SK-N-SH (cell line): ENCODE measurements at regions not wholly inside any gene's neighbourhood (a gene's known extent, or its start where the extent isn't known, plus 50 kb on each side); places are given as distances from the start of the nearest gene placed in this dataset.

Experiments used
- CTCF ChIA-PET: fragments of 300-600, 350-600 bp; formaldehyde crosslinking; extraction: SDS; loops from one replicate; lab custom pipeline; 2021; lab: Yijun Ruan, JAX
- POLR2A ChIA-PET: fragments of 350-600 bp; sonication (Branson Sonifier 250); formaldehyde crosslinking; extraction: SDS; loops from one replicate; lab custom pipeline; 2020; ENCODE audit warnings: antibody characterized with exemption, inconsistent platforms; lab: Yijun Ruan, JAX
- DNase-seq: peaks from one replicate; pipeline ENCODE4 v3.0.0; 2012
- H2AFZ ChIP-seq: fragments of 200-600 bp; sonication (generic); 2 replicates; pipeline ENCODE4 v1.8.1; 2016; ENCODE audit warnings: antibody characterized with exemption, mild to moderate bottlenecking, low read depth
- H3F3A ChIP-seq: fragments of 200-600 bp; sonication (generic); replicated peaks from 2 replicates; pipeline ENCODE3; 2016; ENCODE audit warnings: antibody characterized with exemption, mild to moderate bottlenecking; ENCODE audit not compliant: insufficient read depth
- H3K27ac ChIP-seq, 2 experiments: fragments of 200-500 bp in 1 of 2; fragments of 200-600 bp in 1 of 2; sonication (Bioruptor generic) in 1 of 2; sonication (generic), shearing (Covaris generic) in 1 of 2; 2 replicates each; pipeline versions ENCODE4 v1.5.1 to v1.6.1; 2014 to 2016; ENCODE audit warnings: low read depth in 2 of 2, inconsistent platforms in 1 of 2, low read length in 1 of 2, mild to moderate bottlenecking in 1 of 2, mixed read lengths in 1 of 2
- H3K27me3 ChIP-seq: fragments of 200-600 bp; sonication (generic), shearing (Covaris generic); 2 replicates; pipeline ENCODE4 v1.6.1; 2016; ENCODE audit warnings: mixed run types; ENCODE audit not compliant: insufficient read depth
- H3K36me3 ChIP-seq, 2 experiments: fragments of 200-500 bp in 1 of 2; fragments of 200-600 bp in 1 of 2; sonication (Bioruptor generic) in 1 of 2; sonication (generic) in 1 of 2; replicated peaks in 1 of 2; 2 replicates each; pipeline versions ENCODE3 to v1.5.1; 2014 to 2016; ENCODE audit warnings: low read length in 1 of 2, mild to moderate bottlenecking in 1 of 2; ENCODE audit not compliant: insufficient read depth in 2 of 2, control insufficient read depth in 1 of 2
- H3K4me1 ChIP-seq, 2 experiments: fragments of 200-500 bp in 1 of 2; fragments of 200-600 bp in 1 of 2; sonication (Bioruptor generic) in 1 of 2; sonication (generic), shearing (Covaris generic) in 1 of 2; 2 replicates each; pipeline versions ENCODE4 v1.5.1 to v1.6.1; 2014 to 2016; ENCODE audit warnings: low read depth in 1 of 2, low read length in 1 of 2, mixed run types in 1 of 2; ENCODE audit not compliant: insufficient read depth in 2 of 2, control insufficient read depth in 1 of 2
- H3K4me2 ChIP-seq: fragments of 200-600 bp; sonication (generic), shearing (Covaris generic); 2 replicates; pipeline ENCODE4 v1.6.1; 2017; ENCODE audit warnings: mixed run types
- H3K4me3 ChIP-seq, 2 experiments: fragments of 200-500 bp in 1 of 2; fragments of 200-600 bp in 1 of 2; sonication (Bioruptor generic) in 1 of 2; sonication (generic), shearing (Covaris generic) in 1 of 2; 2 replicates each; pipeline versions ENCODE4 v1.5.1 to v1.8.1; 2014 to 2016; ENCODE audit warnings: low read depth in 2 of 2, inconsistent platforms in 1 of 2, low read length in 1 of 2, mild to moderate bottlenecking in 1 of 2, mixed read lengths in 1 of 2, moderate library complexity in 1 of 2
- H3K79me2 ChIP-seq: fragments of 200-600 bp; sonication (generic); 2 replicates; pipeline ENCODE4 v1.8.1; 2017; ENCODE audit warnings: mild to moderate bottlenecking; ENCODE audit not compliant: insufficient read depth
- H3K9ac ChIP-seq: fragments of 200-600 bp; sonication (generic); 2 replicates; pipeline ENCODE4 v1.6.1; 2017; ENCODE audit warnings: mixed run types
- H3K9me2 ChIP-seq: fragments of 200-600 bp; sonication (generic); 2 replicates; pipeline ENCODE4 v1.6.1; 2017; ENCODE audit warnings: mixed run types
- H3K9me3 ChIP-seq: fragments of 200-600 bp; sonication (generic); 2 replicates; pipeline ENCODE4 v1.6.1; 2017; ENCODE audit warnings: mixed run types, mild to moderate bottlenecking, moderate library complexity
- H4K20me1 ChIP-seq: fragments of 200-600 bp; sonication (generic); 2 replicates; pipeline ENCODE4 v1.6.1; 2017; ENCODE audit warnings: mild to moderate bottlenecking, mixed run types; ENCODE audit not compliant: insufficient read depth
- CHD2 ChIP-seq: fragments of 150-350 bp; IDR thresholded peaks from 2 replicates; pipeline ENCODE4 v1.6.1; 2018; ENCODE audit warnings: low read length; ENCODE audit not compliant: partially characterized antibody
- CTCF ChIP-seq: fragments of 200-600 bp; sonication (generic); IDR thresholded peaks from 2 replicates; pipeline ENCODE4 v1.6.1; 2017; ENCODE audit warnings: antibody characterized with exemption, mild to moderate bottlenecking, moderate library complexity
- ELF1 ChIP-seq: IDR thresholded peaks from 2 replicates; pipeline ENCODE4 v1.4.0; 2012
- EP300 ChIP-seq, 2 experiments: IDR thresholded peaks; 2 replicates each; pipeline versions ENCODE4 v1.4.0 to v1.6.1; 2012; ENCODE audit warnings: borderline replicate concordance in 1 of 2, low read depth in 1 of 2, low read length in 1 of 2
- EZH2phosphoT487 ChIP-seq: fragments of 200-600 bp; sonication (generic); IDR thresholded peaks from 2 replicates; pipeline ENCODE4 v1.6.1; 2017; ENCODE audit warnings: low read depth, mixed run types, mild to moderate bottlenecking, antibody characterized with exemption, moderate library complexity, borderline replicate concordance
- FOSL2 ChIP-seq: IDR thresholded peaks from 2 replicates; pipeline ENCODE4 v1.4.0; 2012; ENCODE audit warnings: low read depth, mild to moderate bottlenecking, moderate library complexity, borderline replicate concordance
- GABPA ChIP-seq: IDR thresholded peaks from 2 replicates; pipeline ENCODE4 v1.4.0; 2012; ENCODE audit warnings: low read depth, mild to moderate bottlenecking
- IRF3 ChIP-seq: fragments of 150-350 bp; IDR thresholded peaks from 2 replicates; pipeline ENCODE4 v1.6.1; 2016; ENCODE audit warnings: mild to moderate bottlenecking, low read depth, low read length
- JUND ChIP-seq: IDR thresholded peaks from 2 replicates; pipeline ENCODE4 v1.4.0; 2012
- MAX ChIP-seq: IDR thresholded peaks from 2 replicates; pipeline ENCODE4 v1.4.0; 2012; ENCODE audit warnings: low read depth
- MEF2A ChIP-seq: IDR thresholded peaks from 2 replicates; pipeline ENCODE4 v1.4.0; 2012; ENCODE audit warnings: low read depth, borderline replicate concordance
- NRF1 ChIP-seq: IDR thresholded peaks from 2 replicates; pipeline ENCODE4 v1.6.1; 2012; ENCODE audit warnings: low read depth, mild to moderate bottlenecking, low read length
- PBX3 ChIP-seq: IDR thresholded peaks from 2 replicates; pipeline ENCODE4; 2012
- POLR2AphosphoS5 ChIP-seq: IDR thresholded peaks from 2 replicates; pipeline ENCODE4 v1.6.1; 2012; ENCODE audit warnings: low read depth, low read length
- REST ChIP-seq: IDR thresholded peaks from 2 replicates; pipeline ENCODE4 v1.6.1; 2012; ENCODE audit warnings: mild to moderate bottlenecking, low read depth, low read length, moderate library complexity
- SMC3 ChIP-seq: IDR thresholded peaks from 2 replicates; pipeline ENCODE4 v1.6.1; 2012; ENCODE audit warnings: low read depth, low read length, improper control_type of control experiment
- TAF1 ChIP-seq: IDR thresholded peaks from 2 replicates; pipeline ENCODE4 v1.6.1; 2012; ENCODE audit warnings: low read depth, mild to moderate bottlenecking, low read length, moderate library complexity, borderline replicate concordance
- TEAD4 ChIP-seq: IDR thresholded peaks from 2 replicates; pipeline ENCODE4 v1.4.0; 2012; ENCODE audit warnings: mild to moderate bottlenecking, borderline replicate concordance; ENCODE audit not compliant: insufficient read depth
- USF1 ChIP-seq: IDR thresholded peaks from 2 replicates; pipeline ENCODE4 v1.4.0; 2012; ENCODE audit warnings: low read depth, borderline replicate concordance
- WGBS: methylation state at CpG from one replicate; pipeline ENCODE4 v1.1.6; 2017; ENCODE audit warnings: low lambda C conversion rate; 5-methylcytosine and 5-hydroxymethylcytosine counted together

GRCh38 chr5:174187481-174187880, 142.0 kb downstream of the NSG2 start:
- WGBS: 40% methylated on average over 6 of the region's 6 CpGs
- H3F3A ChIP-seq: no peaks in the 10 kb centered on the region
- no peaks in the 10 kb centered on the region for H4K20me1 ChIP-seq
- DNase-seq: no peak
- no peaks in the 10 kb centered on the region for H3K36me3 ChIP-seq
- H2AFZ ChIP-seq: no peak overlapping the region
- peaks cover 0 to 54% of the 10 kb centered on the region in 2 experiments; a peak in 2 of 4 replicates for H3K4me1 ChIP-seq
- ChIA-PET CTCF (interaction anchor here (1.2 to 2.4 kb wide), 3 partner anchors 124 to 142 kb away, joined by 3 to 11 read pairs (median 4); partner anchors contain the start of gene NSG2), POLR2A (no interaction called here)
- no peak overlapping the region for H3K9ac ChIP-seq
- H3K9me2 ChIP-seq: no peaks in the 10 kb centered on the region
- no peaks in the 10 kb centered on the region for H3K9me3 ChIP-seq
- TF ChIP-seq TAF1: no peak
- no peak for TF ChIP-seq MAX
- TF ChIP-seq SMC3: no peak
- TF ChIP-seq GABPA: no peak
- no peak for TF ChIP-seq TEAD4
- no peak for TF ChIP-seq EZH2phosphoT487
- no peak for TF ChIP-seq EP300 (IDR thresholded peaks at IDR 0.05; ENCODE audit: borderline replicate concordance in 1 of 2, low read depth in 1 of 2, low read length in 1 of 2)
- TF ChIP-seq POLR2AphosphoS5: no peak
- TF ChIP-seq JUND: no peak
- no peak for TF ChIP-seq REST
- TF ChIP-seq NRF1: no peak
- TF ChIP-seq CHD2: no peak
- TF ChIP-seq CTCF: no peak
- TF ChIP-seq MEF2A: no peak
- no peak for TF ChIP-seq IRF3
- no peak for TF ChIP-seq FOSL2
- no peak for TF ChIP-seq ELF1
- no peak for TF ChIP-seq PBX3
- TF ChIP-seq USF1: no peak
- H3K79me2 ChIP-seq: no peaks in the 10 kb centered on the region
- H3K4me2 ChIP-seq: no peak overlapping the region
- H3K27me3 ChIP-seq: no peaks in the 10 kb centered on the region
- no peak overlapping the region for H3K4me3 ChIP-seq
- peak overlapping the region in 1 of 2 experiments; percentile 98; a peak in 2 of 4 replicates for H3K27ac ChIP-seq
